Erythroblast (primary cell): ENCODE measurements at regions not wholly inside any gene's neighbourhood (a gene's known extent, or its start where the extent isn't known, plus 50 kb on each side); places are given as distances from the start of the nearest gene placed in this dataset.

ENCODE experiments used
- GATA1 ChIP-seq: IDR thresholded peaks from 2 replicates; pipeline ENCODE4 v1.6.1; 2011; ENCODE audit warnings: low read depth, mild to moderate bottlenecking, control low read depth, low read length, moderate library complexity
- POLR2A ChIP-seq: IDR thresholded peaks from 2 replicates; pipeline ENCODE4 v1.6.1; 2011; ENCODE audit warnings: mild to moderate bottlenecking, low read length

DNA sequence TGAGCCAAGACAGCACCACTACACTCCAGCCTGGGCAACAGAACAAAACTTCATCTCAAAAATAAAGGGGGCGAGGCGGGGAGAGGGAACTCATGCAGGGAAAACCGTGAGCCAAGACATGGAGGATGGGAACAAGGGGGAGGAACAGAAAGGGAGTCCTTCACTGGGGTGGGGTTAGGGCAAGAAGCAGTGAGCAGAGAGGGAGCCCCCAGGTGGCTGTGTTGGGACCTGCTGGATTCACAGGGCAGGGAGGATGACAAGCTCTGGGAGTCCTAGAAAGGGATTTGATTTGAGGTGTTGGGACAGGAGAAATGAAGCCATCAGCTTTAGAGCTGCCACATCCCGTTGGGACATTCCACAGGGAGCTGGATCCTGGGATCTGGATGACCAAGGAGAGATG lies 90.6 kb upstream of the TOP1 start:
- TF ChIP-seq POLR2A (no peak), GATA1 (no peak)
